ENCODE measurements at regions not wholly inside any gene's neighbourhood (a gene's known extent, or its start where the extent isn't known, plus 50 kb on each side); places are given as distances from the start of the nearest gene placed in this dataset.

- no peak for DNase-seq
These were observed 1408.8 kb downstream of the TBC1D22A start for GRCh38 chr22:48171271-48171691.

GRCh38 chr22:48169227-48169626, 1406.8 kb downstream of the TBC1D22A start:
- DNase-seq: no peak

GRCh38 chr22:48167238-48167637, 1404.8 kb downstream of the TBC1D22A start:
- no peak for DNase-seq

GRCh38 chr22:48161298-48161697, 1398.8 kb downstream of the TBC1D22A start:
- DNase-seq: no peak

GRCh38 chr22:48157676-48158075, 1395.2 kb downstream of the TBC1D22A start:
- no peak for DNase-seq

- DNase-seq: no peak
These were observed 1394.3 kb downstream of the TBC1D22A start for GRCh38 chr22:48156603-48157355.

- DNase-seq: no peak
These were observed 1393.0 kb downstream of the TBC1D22A start for GRCh38 chr22:48155446-48155845.

GRCh38 chr22:48154943-48155240, 1392.4 kb downstream of the TBC1D22A start:
- DNase-seq: no peak

GRCh38 chr22:48154169-48154942, 1391.9 kb downstream of the TBC1D22A start:
- DNase-seq: no peak

GRCh38 chr22:48153726-48154125, 1391.3 kb downstream of the TBC1D22A start:
- DNase-seq: no peak

GRCh38 chr22:48152916-48153315, 1390.5 kb downstream of the TBC1D22A start:
- no peak for DNase-seq

- DNase-seq: no peak
These were observed 1389.8 kb downstream of the TBC1D22A start for GRCh38 chr22:48152164-48152775.

GRCh38 chr22:48151641-48152040, 1389.2 kb downstream of the TBC1D22A start:
- DNase-seq: no peak

- no peak for DNase-seq
These were observed 1385.4 kb downstream of the TBC1D22A start for GRCh38 chr22:48147831-48148230.

- DNase-seq: no peak
These were observed 1385.0 kb downstream of the TBC1D22A start for GRCh38 chr22:48147404-48147803.

- no peak for DNase-seq
These were observed 1384.0 kb downstream of the TBC1D22A start for GRCh38 chr22:48146426-48146825.

- no peak for DNase-seq
These were observed 1383.3 kb downstream of the TBC1D22A start for GRCh38 chr22:48145738-48146137.

GRCh38 chr22:48144318-48144717, 1381.9 kb downstream of the TBC1D22A start:
- no peak for DNase-seq

GRCh38 chr22:48143856-48144255, 1381.4 kb downstream of the TBC1D22A start:
- DNase-seq: no peak

GRCh38 chr22:48142388-48142787, 1379.9 kb downstream of the TBC1D22A start:
- DNase-seq: no peak

- no peak for DNase-seq
These were observed 1378.9 kb downstream of the TBC1D22A start for GRCh38 chr22:48141301-48141700.

- no peak for DNase-seq
These were observed 1377.9 kb downstream of the TBC1D22A start for GRCh38 chr22:48140261-48140813.

GRCh38 chr22:48139776-48140175, 1377.3 kb downstream of the TBC1D22A start:
- DNase-seq: no peak

- DNase-seq: no peak
These were observed 1376.4 kb downstream of the TBC1D22A start for GRCh38 chr22:48138855-48139254.

All from CD4-positive, alpha-beta T cell treated with Interleukin-21 for 1 hour (primary cell).